ENCODE measurements at regions not wholly inside any gene's neighbourhood (a gene's known extent, or its start where the extent isn't known, plus 50 kb on each side); places are given as distances from the start of the nearest gene placed in this dataset.

DNA sequence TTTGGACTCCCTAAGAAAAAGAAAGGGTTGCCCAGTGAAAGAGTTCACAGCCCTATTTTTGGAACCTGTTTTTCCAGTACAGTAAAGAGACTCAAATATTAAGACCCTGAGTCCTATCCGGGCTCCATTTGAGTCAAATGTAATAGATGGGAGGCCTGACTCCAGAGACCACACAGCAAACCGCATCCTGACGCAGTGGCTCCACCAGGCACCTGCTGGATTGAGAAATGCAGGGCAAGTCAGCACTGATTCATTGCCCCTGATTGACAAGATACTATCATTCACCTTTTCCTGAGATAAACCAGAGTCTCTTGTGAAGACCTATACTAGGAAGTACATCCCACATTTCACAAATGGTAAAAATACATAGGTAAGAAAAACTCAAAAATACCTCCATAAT lies 715.7 kb upstream of the SOX9 start:
- Histone ChIP-seq H3K4me3 (no peak overlapping the region), H3K9me3 (no peaks in the 10 kb centered on the region), H3K27me3 (no peaks in the 10 kb centered on the region), H3K4me1 (no peaks in the 10 kb centered on the region), H3K36me3 (no peaks in the 10 kb centered on the region), H3K27ac (no peak overlapping the region)
- 60% methylated on average over 3 of the region's 3 CpGs for WGBS (ENCODE audit: insufficient coverage, low coverage, low lambda C conversion rate, missing lambda C conversion rate)
- no peak for TF ChIP-seq POLR2A (IDR thresholded peaks at IDR 0.05)
- TF ChIP-seq, protein P1, sequence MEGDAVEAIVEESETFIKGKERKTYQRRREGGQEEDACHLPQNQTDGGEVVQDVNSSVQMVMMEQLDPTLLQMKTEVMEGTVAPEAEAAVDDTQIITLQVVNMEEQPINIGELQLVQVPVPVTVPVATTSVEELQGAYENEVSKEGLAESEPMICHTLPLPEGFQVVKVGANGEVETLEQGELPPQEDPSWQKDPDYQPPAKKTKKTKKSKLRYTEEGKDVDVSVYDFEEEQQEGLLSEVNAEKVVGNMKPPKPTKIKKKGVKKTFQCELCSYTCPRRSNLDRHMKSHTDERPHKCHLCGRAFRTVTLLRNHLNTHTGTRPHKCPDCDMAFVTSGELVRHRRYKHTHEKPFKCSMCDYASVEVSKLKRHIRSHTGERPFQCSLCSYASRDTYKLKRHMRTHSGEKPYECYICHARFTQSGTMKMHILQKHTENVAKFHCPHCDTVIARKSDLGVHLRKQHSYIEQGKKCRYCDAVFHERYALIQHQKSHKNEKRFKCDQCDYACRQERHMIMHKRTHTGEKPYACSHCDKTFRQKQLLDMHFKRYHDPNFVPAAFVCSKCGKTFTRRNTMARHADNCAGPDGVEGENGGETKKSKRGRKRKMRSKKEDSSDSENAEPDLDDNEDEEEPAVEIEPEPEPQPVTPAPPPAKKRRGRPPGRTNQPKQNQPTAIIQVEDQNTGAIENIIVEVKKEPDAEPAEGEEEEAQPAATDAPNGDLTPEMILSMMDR (IDR thresholded peaks at IDR 0.05) = no peak
- intact Hi-C loops (cut with DNase I) = no loop called here
- ATAC-seq (no peak), DNase-seq (no peak)

DNA sequence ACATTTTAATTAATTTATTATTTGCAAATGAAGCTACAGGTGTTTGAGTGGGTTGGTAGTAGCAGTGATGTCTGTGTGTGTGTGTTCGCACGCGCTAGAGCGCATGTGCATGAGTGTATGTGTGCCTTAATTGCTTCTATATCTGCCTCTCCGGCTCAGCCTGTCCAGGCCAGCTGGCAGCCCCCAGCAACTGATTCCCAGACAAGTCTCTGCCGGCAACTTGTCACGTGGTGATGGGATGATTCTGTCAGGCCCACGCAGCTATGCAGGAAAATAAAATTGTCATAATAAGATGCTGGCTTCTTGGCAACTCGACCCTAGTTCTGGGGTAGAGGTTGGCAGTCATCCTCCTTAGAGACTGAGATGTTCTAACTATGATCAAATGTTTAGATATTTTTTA lies 712.8 kb upstream of the SOX9 start:
- Histone ChIP-seq H3K27me3 (no peaks in the 10 kb centered on the region), H3K4me3 (no peak overlapping the region), H3K27ac (no peak overlapping the region), H3K9me3 (no peaks in the 10 kb centered on the region), H3K4me1 (no peaks in the 10 kb centered on the region), H3K36me3 (no peaks in the 10 kb centered on the region)
- TF ChIP-seq POLR2A (IDR thresholded peaks at IDR 0.05) = no peak
- TF ChIP-seq, protein P1 (IDR thresholded peaks at IDR 0.05) = no peak
- no peak for ATAC-seq
- intact Hi-C loops (cut with DNase I) = no loop called here
- DNase-seq = no peak
- WGBS (ENCODE audit: insufficient coverage, low coverage, low lambda C conversion rate, missing lambda C conversion rate) = 20% methylated on average over 1 of the region's 9 CpGs

DNA sequence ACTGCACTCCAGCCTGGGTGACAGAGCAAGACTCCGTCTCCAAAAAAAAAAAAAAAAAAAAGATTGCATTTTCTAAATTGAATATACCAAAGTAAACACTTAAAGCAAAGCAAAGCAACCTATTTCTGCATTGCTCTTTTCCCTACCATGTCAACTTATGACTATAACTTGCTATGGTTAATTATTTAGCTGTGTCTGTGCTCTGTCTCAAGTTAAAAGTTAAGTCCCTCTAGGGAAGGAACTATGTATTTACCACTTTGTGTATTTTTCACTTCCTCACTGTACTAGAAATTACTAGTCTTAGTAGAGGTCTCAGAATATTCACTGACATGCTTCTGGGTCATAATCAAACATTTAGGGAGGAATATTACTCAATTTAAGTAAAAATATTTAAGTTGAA lies 711.7 kb upstream of the SOX9 start:
- H3K4me1 ChIP-seq = no peaks in the 10 kb centered on the region
- TF ChIP-seq POLR2A (IDR thresholded peaks at IDR 0.05) = no peak
- TF ChIP-seq, protein P1 (IDR thresholded peaks at IDR 0.05) = no peak
- no peaks in the 10 kb centered on the region for H3K9me3 ChIP-seq
- intact Hi-C loops (cut with DNase I) = no loop called here
- no peak for ATAC-seq
- no peak overlapping the region for H3K27ac ChIP-seq
- no peaks in the 10 kb centered on the region for H3K27me3 ChIP-seq
- no peak for DNase-seq
- WGBS (ENCODE audit: insufficient coverage, low coverage, low lambda C conversion rate, missing lambda C conversion rate) = 80% methylated on average over 1 of the region's 1 CpG
- H3K36me3 ChIP-seq = no peaks in the 10 kb centered on the region
- no peak overlapping the region for H3K4me3 ChIP-seq

DNA sequence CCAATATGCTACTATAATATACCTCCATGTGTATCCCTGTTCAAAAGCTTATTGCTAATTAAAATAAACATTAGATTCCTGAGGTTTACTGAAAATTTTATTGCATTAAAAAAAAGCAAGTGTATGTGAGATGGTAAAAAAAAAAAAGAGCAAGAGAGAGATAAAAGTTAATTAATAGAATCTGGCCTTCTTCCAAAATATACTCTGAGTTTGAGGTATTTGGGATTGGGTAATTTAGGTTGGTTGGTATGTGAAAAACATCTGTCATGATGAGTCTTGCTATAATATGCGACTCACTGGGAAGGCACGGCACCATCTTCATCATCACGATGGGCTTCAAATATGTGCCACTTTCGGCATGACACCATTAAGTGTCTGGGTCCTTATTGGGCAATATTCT lies 711.1 kb upstream of the SOX9 start:
- Histone ChIP-seq H3K9me3 (no peaks in the 10 kb centered on the region), H3K27ac (no peak overlapping the region), H3K36me3 (no peaks in the 10 kb centered on the region), H3K4me3 (no peak overlapping the region), H3K4me1 (no peaks in the 10 kb centered on the region), H3K27me3 (no peaks in the 10 kb centered on the region)
- DNase-seq = no peak
- 40% methylated on average over 1 of the region's 4 CpGs for WGBS (ENCODE audit: insufficient coverage, low coverage, low lambda C conversion rate, missing lambda C conversion rate)
- no peak for ATAC-seq
- intact Hi-C loops (cut with DNase I) = no loop called here
- no peak for TF ChIP-seq POLR2A (IDR thresholded peaks at IDR 0.05)
- TF ChIP-seq, protein P1 (IDR thresholded peaks at IDR 0.05) = no peak

DNA sequence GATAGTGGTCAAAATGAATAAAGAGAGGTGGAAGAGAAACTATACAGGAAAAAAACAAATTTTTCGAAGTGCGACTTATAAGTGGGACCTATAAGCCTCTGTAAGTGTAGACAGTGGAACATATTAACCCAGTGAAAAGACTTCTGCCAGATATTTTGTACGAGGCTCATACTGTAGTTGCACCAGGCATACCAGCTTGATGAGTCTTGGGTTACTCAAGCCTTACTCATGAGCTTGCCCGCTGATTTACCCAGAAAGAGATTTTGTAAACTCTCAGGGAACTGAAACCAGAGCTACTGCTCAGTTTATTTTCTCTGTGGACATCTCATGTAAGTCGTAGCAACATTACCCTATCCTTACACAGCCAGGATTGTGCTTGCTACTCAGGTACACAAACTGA lies 708.0 kb upstream of the SOX9 start:
- no peak for DNase-seq
- intact Hi-C loops (cut with DNase I) = no loop called here
- H3K27ac ChIP-seq = no peak overlapping the region
- ATAC-seq = no peak
- 65% methylated on average over 5 of the region's 5 CpGs for WGBS (ENCODE audit: insufficient coverage, low coverage, low lambda C conversion rate, missing lambda C conversion rate)
- H3K4me1 ChIP-seq = no peaks in the 10 kb centered on the region
- H3K4me3 ChIP-seq = no peak overlapping the region
- no peaks in the 10 kb centered on the region for H3K9me3 ChIP-seq
- no peaks in the 10 kb centered on the region for H3K36me3 ChIP-seq
- TF ChIP-seq, protein P1 (IDR thresholded peaks at IDR 0.05) = no peak
- TF ChIP-seq POLR2A (IDR thresholded peaks at IDR 0.05) = no peak
- no peaks in the 10 kb centered on the region for H3K27me3 ChIP-seq
